AG08396 (cell line): ENCODE measurements at regions not wholly inside any gene's neighbourhood (a gene's known extent, or its start where the extent isn't known, plus 50 kb on each side); places are given as distances from the start of the nearest gene placed in this dataset.

Experiments
- DNase-seq: peaks from one replicate; pipeline ENCODE4 v3.0.0; 2012; ENCODE audit warnings: low spot score, mixed read lengths

DNA sequence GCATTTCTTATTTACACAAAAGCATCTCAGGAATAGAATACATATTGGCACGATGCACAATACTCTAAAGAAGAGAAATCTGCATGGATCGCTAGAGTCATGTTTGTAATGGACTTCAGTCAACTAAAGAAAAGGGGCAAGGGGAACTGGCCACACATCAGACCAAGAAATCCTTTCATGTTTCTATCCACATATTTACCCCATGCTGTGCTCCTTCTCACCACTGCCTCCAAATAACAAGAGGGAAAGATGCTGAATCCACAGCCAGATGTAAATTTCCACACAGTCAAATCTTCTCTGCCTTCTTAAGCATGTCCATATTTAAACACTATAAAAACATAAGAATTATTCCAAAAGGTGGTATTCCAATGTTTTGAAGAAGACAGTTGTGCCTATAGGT is 67.6 kb downstream of the COX18 start:
- no peak for DNase-seq

GRCh38 chr4:72997409-72997808 is 72.1 kb downstream of the COX18 start:
- DNase-seq = no peak

GRCh38 chr4:72994670-72995069 is 74.8 kb downstream of the COX18 start:
- no peak for DNase-seq

- DNase-seq = no peak
Measured at GRCh38 chr4:72993876-72994275, 75.6 kb downstream of the COX18 start.

DNA sequence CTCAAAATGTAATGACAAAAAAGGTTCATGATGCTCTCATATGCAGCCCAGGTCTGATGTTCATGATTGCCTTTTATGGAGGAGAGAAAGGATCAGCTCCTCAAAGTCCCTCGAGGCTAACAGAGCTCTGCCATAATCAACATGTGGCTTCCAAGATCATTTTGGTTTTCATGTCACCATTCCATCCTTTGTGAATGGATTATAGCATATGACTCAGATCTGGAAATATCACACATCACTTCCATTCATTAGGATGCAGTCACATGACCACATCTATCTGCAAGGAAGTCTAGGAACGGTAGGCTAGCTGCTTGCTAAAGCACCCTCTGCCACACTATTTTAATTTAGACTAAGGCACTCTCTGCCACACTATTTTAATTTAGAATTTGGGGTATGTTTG is 77.6 kb downstream of the COX18 start:
- no peak for DNase-seq

- no peak for DNase-seq
Measured at GRCh38 chr4:72987741-72988729, 81.5 kb downstream of the COX18 start.

DNA sequence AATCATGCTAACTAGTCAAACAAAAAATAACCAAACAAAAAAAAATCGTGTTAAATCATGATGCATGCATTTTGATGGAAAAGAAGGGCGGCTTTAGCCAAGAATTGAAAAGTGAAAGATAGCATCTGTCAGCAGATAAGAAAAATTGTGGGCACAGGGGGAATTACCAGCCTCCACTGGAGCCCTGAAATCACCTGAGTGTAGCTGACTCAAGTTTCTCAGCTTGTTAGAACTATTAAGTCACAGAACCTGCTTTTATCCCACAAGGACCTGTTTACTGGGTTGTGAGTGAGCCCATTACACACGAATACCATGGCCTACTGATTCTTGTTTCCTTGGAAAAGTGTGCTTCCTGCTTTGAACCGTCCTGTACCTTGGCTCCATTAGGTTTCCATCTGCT is 85.2 kb downstream of the COX18 start:
- DNase-seq = no peak

- no peak for DNase-seq
Measured at GRCh38 chr4:72983709-72984108, 85.8 kb downstream of the COX18 start.

DNA sequence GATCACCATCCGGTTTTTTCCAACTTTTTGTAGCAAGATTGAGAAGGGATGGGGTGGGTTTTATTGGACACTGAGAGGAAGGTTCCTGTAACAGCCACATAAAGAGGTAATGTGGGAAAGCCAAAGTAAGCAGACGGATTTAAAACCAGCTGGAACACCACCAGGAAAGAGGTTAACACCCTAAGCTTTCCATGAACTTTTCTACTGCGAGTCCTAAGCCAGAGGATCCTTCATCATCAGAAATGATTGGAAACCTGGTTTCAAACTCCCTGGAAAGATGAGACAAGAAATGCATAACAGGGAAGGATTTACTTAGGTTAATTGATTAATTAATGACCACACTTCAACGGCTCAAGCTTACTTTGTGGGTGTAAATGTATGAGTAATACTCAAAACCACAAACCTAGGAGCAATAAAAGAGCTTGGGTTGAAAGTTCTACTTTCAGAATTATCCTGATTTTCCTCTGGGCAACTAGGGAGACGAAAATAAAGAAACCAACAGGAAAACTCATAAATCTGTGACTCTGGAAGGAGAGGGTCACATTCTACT is 91.5 kb downstream of the COX18 start:
- DNase-seq = no peak

DNA sequence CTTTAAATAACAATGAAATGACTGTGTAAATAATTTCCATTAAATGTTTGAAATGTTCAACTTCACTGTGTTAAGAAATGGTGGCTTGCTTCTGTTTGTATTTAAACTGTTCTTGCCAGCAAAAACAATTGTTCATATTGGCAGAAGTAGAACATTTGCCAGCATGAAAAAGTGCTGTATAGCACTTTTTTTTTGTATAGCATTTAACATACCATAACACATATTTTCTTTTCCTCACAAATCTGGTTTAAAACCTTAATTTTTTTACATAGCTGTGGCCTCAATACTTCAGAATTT is 94.1 kb downstream of the COX18 start:
- DNase-seq = no peak

- peak; percentile 8 for DNase-seq
Measured at GRCh38 chr4:72974694-72975487, 94.6 kb downstream of the COX18 start.

GRCh38 chr4:72971572-72971971 is 97.9 kb downstream of the COX18 start:
- peak; percentile 11 for DNase-seq

DNA sequence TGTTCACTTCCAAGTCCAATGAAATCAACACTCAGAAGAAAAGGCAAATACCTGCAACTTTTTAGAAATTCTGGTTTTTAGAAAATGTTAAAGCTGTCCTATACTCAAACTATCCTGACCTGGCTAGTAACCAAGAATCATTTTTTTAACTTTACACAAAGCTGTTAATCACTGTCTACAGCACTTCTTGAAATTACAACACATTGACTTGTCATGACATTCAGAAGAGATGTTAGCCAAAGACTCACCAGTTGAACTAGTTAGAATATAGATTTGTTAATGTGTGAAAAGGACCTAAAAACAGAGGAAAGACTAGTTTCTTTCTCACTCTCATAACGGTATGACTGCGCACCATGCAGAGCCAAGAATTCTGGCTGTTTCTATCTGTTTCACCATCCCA is 98.8 kb downstream of the COX18 start:
- no peak for DNase-seq

DNA sequence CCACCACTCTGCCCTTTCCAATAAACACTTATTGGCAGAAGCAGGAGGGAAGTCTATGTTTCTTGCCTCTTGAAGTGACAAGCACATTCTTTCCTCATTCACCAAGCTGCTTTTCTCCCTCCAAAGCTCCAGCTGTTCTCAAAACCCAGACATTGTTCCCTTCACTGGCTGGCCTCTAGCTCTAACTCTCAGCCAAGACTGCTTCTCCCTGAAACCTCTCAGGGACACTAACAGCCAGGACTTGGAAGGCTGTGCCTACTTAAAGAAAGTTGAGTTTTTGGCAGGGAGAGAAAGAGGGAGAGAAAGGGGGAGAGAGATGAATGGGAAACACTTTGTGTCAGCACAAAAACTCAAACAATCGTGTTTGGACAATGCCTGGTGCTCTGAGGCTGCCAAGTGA is 99.5 kb downstream of the COX18 start:
- DNase-seq = no peak

- no peak for DNase-seq
Measured at GRCh38 chr4:72966652-72967051, 102.9 kb downstream of the COX18 start.

GRCh38 chr4:72959411-72959810 is 110.1 kb downstream of the COX18 start:
- DNase-seq = no peak

- DNase-seq = no peak
Measured at GRCh38 chr4:72954811-72955210, 114.7 kb downstream of the COX18 start.

- no peak for DNase-seq
Measured at GRCh38 chr4:72953571-72953970, 115.9 kb downstream of the COX18 start.

DNA sequence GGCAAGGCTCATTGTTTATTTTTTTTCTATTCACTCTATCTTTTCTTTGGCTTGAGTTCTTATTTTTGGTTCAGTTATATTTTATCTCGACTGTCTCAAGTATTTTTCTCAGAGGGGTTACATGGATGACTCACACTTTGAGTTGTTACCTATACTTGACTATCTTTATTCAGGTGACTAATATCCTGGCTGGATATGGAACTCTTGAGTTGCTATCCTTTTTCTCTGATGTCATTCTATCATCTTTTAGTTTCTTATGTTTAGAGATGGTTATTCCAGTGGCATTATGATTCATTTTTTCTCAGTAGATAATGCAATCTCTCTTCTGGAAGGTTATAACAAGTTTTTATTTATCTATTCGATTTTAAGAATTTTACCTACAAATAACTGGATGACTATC is 117.9 kb downstream of the COX18 start:
- no peak for DNase-seq

GRCh38 chr4:72951147-72951546 is 118.4 kb downstream of the COX18 start:
- DNase-seq = no peak

DNA sequence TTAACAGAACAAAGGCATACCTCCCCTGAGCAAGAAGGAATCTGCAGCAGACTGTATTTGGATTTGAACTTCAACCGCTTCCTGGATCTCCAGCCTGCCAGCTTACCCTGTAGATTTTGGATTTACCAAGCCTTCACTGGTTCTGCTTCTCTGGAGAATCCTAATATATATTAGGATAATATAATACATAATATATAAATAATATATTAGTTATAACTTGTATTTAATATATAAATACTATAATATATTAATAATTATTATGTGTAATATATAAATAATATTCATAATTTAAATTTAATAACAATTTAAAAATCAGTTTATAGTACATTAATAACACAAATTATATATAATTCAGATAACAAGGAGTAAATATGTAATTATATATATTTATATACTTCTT is 121.4 kb downstream of the COX18 start:
- DNase-seq = no peak

GRCh38 chr4:72945719-72946336 is 123.7 kb downstream of the COX18 start:
- no peak for DNase-seq

- DNase-seq = no peak
Measured at GRCh38 chr4:72942565-72942964, 127.0 kb downstream of the COX18 start.
